IgD-negative memory B cell (primary cell): ENCODE measurements at regions not wholly inside any gene's neighbourhood (a gene's known extent, or its start where the extent isn't known, plus 50 kb on each side); places are given as distances from the start of the nearest gene placed in this dataset.

Source experiments
- H3K27ac Mint-ChIP-seq, 3 donors: one replicate each; pipeline ENCODE4 v1.8.0; 2020 to 2022; ENCODE audit warnings: mild to moderate bottlenecking in 3 of 3, mixed read lengths in 3 of 3, moderate library complexity in 1 of 3
- H3K27me3 Mint-ChIP-seq: one replicate; pipeline ENCODE4 v1.8.0; 2021; ENCODE audit warnings: mixed read lengths
- H3K36me3 Mint-ChIP-seq: one replicate; pipeline ENCODE4 v1.8.0; 2020; ENCODE audit warnings: mild to moderate bottlenecking, mixed read lengths
- H3K4me1 Mint-ChIP-seq, 3 donors: one replicate each; pipeline ENCODE4 v1.8.0; 2020 to 2022; ENCODE audit warnings: mixed read lengths in 3 of 3, mild to moderate bottlenecking in 1 of 3
- H3K4me3 Mint-ChIP-seq, 4 donors: one replicate each; pipeline ENCODE4 v1.8.0; 2020 to 2022; ENCODE audit warnings: mild to moderate bottlenecking in 4 of 4, mixed read lengths in 4 of 4, moderate library complexity in 3 of 4
- H3K9me3 Mint-ChIP-seq, 3 donors: one replicate each; pipeline ENCODE4 v1.8.0; 2020 to 2021; ENCODE audit warnings: mixed read lengths in 3 of 3, mild to moderate bottlenecking in 1 of 3

- Mint-ChIP-seq H3K27me3 (peaks cover 8% of the 10 kb centered on the region), H3K27ac (no peak overlapping the region), H3K36me3 (no peaks in the 10 kb centered on the region), H3K4me3 (no peak overlapping the region), H3K4me1 (no peaks in the 10 kb centered on the region), H3K9me3 (no peaks in the 10 kb centered on the region)
These were observed 159.1 kb downstream of the OLFM1 start for GRCh38 chr9:135246248-135247205.

- H3K27ac Mint-ChIP-seq, result no peak overlapping the region
- no peaks in the 10 kb centered on the region for H3K9me3 Mint-ChIP-seq
These were observed 159.9 kb downstream of the OLFM1 start for GRCh38 chr9:135247227-135247930.

GRCh38 chr9:135248111-135248510 is 160.6 kb downstream of the OLFM1 start:
- H3K27me3 Mint-ChIP-seq, result peaks cover 8% of the 10 kb centered on the region
- H3K27ac Mint-ChIP-seq, result no peak overlapping the region
- peaks cover 3% of the 10 kb centered on the region for H3K36me3 Mint-ChIP-seq
- H3K4me3 Mint-ChIP-seq, result no peak overlapping the region
- H3K4me1 Mint-ChIP-seq, result no peaks in the 10 kb centered on the region
- no peaks in the 10 kb centered on the region for H3K9me3 Mint-ChIP-seq

More at GRCh38 chr9:135247227-135247930, 159.9 kb downstream of the OLFM1 start:
- Mint-ChIP-seq H3K36me3 (peaks cover 3% of the 10 kb centered on the region), H3K4me3 (no peak overlapping the region), H3K4me1 (no peaks in the 10 kb centered on the region), H3K27me3 (peaks cover 8% of the 10 kb centered on the region)

GRCh38 chr9:135248721-135249120 is 161.3 kb downstream of the OLFM1 start:
- H3K4me1 Mint-ChIP-seq, result no peaks in the 10 kb centered on the region
- peaks cover 8% of the 10 kb centered on the region for H3K27me3 Mint-ChIP-seq

GRCh38 chr9:135249191-135249590 is 161.7 kb downstream of the OLFM1 start:
- Mint-ChIP-seq H3K4me3 (no peak overlapping the region), H3K27ac (no peak overlapping the region), H3K27me3 (peaks cover 8% of the 10 kb centered on the region), H3K9me3 (no peaks in the 10 kb centered on the region), H3K4me1 (no peaks in the 10 kb centered on the region), H3K36me3 (peaks cover 3% of the 10 kb centered on the region)

More at GRCh38 chr9:135248721-135249120, 161.3 kb downstream of the OLFM1 start:
- Mint-ChIP-seq H3K4me3 (no peak overlapping the region), H3K36me3 (peaks cover 3% of the 10 kb centered on the region), H3K27ac (no peak overlapping the region), H3K9me3 (no peaks in the 10 kb centered on the region)

- Mint-ChIP-seq H3K27ac (no peak overlapping the region), H3K27me3 (peaks cover 8% of the 10 kb centered on the region), H3K4me1 (no peaks in the 10 kb centered on the region), H3K4me3 (no peak overlapping the region), H3K9me3 (no peaks in the 10 kb centered on the region), H3K36me3 (peaks cover 3% of the 10 kb centered on the region)
These were observed 162.2 kb downstream of the OLFM1 start for GRCh38 chr9:135249711-135250110.

- H3K4me1 Mint-ChIP-seq, result no peaks in the 10 kb centered on the region
- H3K9me3 Mint-ChIP-seq, result no peaks in the 10 kb centered on the region
- peaks cover 3% of the 10 kb centered on the region for H3K36me3 Mint-ChIP-seq
- no peak overlapping the region for H3K27ac Mint-ChIP-seq
- H3K4me3 Mint-ChIP-seq, result no peak overlapping the region
- H3K27me3 Mint-ChIP-seq, result no peaks in the 10 kb centered on the region
These were observed 163.9 kb downstream of the OLFM1 start for GRCh38 chr9:135251331-135251761.

- Mint-ChIP-seq H3K9me3 (no peaks in the 10 kb centered on the region), H3K4me1 (no peaks in the 10 kb centered on the region), H3K27me3 (peaks cover 1% of the 10 kb centered on the region), H3K36me3 (peaks cover 3% of the 10 kb centered on the region), H3K27ac (no peak overlapping the region), H3K4me3 (no peak overlapping the region)
These were observed 164.7 kb downstream of the OLFM1 start for GRCh38 chr9:135251996-135252760.

- H3K4me1 Mint-ChIP-seq, result no peaks in the 10 kb centered on the region
- no peak overlapping the region for H3K4me3 Mint-ChIP-seq
- no peaks in the 10 kb centered on the region for H3K9me3 Mint-ChIP-seq
- H3K36me3 Mint-ChIP-seq, result peaks cover 3% of the 10 kb centered on the region
- H3K27me3 Mint-ChIP-seq, result peaks cover 1% of the 10 kb centered on the region
- no peak overlapping the region for H3K27ac Mint-ChIP-seq
These were observed 165.5 kb downstream of the OLFM1 start for GRCh38 chr9:135252980-135253304.

GRCh38 chr9:135253305-135254004 is 166.0 kb downstream of the OLFM1 start:
- Mint-ChIP-seq H3K4me1 (no peaks in the 10 kb centered on the region), H3K27me3 (peaks cover 1% of the 10 kb centered on the region), H3K9me3 (no peaks in the 10 kb centered on the region), H3K36me3 (peaks cover 3% of the 10 kb centered on the region), H3K4me3 (no peak overlapping the region), H3K27ac (no peak overlapping the region)

GRCh38 chr9:135254176-135255032 is 166.9 kb downstream of the OLFM1 start:
- Mint-ChIP-seq H3K27ac (no peak overlapping the region), H3K4me3 (no peak overlapping the region), H3K4me1 (no peaks in the 10 kb centered on the region), H3K36me3 (peaks cover 3% of the 10 kb centered on the region), H3K27me3 (peaks cover 1% of the 10 kb centered on the region), H3K9me3 (peaks cover 0 to 4% (median 0%) of the 10 kb centered on the region in 3 donors)

GRCh38 chr9:135255033-135255840 is 167.8 kb downstream of the OLFM1 start:
- Mint-ChIP-seq H3K9me3 (peaks cover 0 to 4% (median 0%) of the 10 kb centered on the region in 3 donors), H3K27ac (no peak overlapping the region), H3K4me3 (no peak overlapping the region), H3K36me3 (peaks cover 3% of the 10 kb centered on the region), H3K27me3 (peaks cover 1% of the 10 kb centered on the region), H3K4me1 (no peaks in the 10 kb centered on the region)
